SK-N-MC (cell line): ENCODE measurements at regions not wholly inside any gene's neighbourhood (a gene's known extent, or its start where the extent isn't known, plus 50 kb on each side); places are given as distances from the start of the nearest gene placed in this dataset.

Experiments used
- EZH2 ChIP-seq: fragments of 200-600 bp; sonication (generic); IDR thresholded peaks from one replicate; pipeline ENCODE4 v1.6.1; 2017; ENCODE audit warnings: antibody characterized with exemption
- FOXP2 ChIP-seq: optimal IDR thresholded peaks from 2 replicates; pipeline ENCODE3; 2011; ENCODE audit warnings: mild to moderate bottlenecking, moderate library complexity; ENCODE audit not compliant: insufficient read depth; ENCODE audit errors: extremely low read length, control extremely low read depth
- POLR2AphosphoS5 ChIP-seq: IDR thresholded peaks from 2 replicates; pipeline ENCODE4 v1.6.1; 2012; ENCODE audit warnings: mild to moderate bottlenecking, low read depth, low read length, borderline replicate concordance

DNA sequence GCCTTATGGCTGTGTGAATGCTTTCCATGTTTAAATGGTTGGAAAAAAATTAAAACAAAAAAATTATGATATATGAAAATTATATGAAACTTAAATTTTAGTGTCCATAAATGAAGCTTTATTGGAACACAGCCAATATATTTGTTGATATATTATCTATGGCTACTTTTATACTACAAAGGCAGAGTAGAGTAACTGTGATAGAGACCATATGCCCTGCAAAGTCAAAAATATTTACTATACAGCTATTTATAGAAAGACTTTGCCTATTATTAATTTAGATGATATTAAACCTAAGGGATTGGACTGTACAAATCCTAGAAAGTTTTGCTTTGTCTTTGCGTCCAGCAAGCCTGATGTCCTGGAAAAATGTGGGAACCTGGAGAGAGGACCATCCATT is 518.3 kb upstream of the JAG1 start:
- TF ChIP-seq EZH2 (no peak), POLR2AphosphoS5 (no peak), FOXP2 (no peak)
